G401 (cell line): ENCODE measurements at regions not wholly inside any gene's neighbourhood (a gene's known extent, or its start where the extent isn't known, plus 50 kb on each side); places are given as distances from the start of the nearest gene placed in this dataset.

Experiments used
- DNase-seq: peaks from one replicate; pipeline ENCODE4 v3.0.0-alpha.2; 2015; ENCODE audit warnings: low spot score
- in situ Hi-C: cut with HindIII; loops from 2 replicates; pipeline ENCODE4 v1.10.0; 2016; ENCODE audit warnings: low sequenced_read_pairs, mixed read lengths

GRCh38 chr9:78746010-78746409 lies 449.1 kb downstream of the PSAT1 start:
- in situ Hi-C loops, result no loop called here
- no peak for DNase-seq

GRCh38 chr9:78753039-78753438 lies 456.1 kb downstream of the PSAT1 start:
- in situ Hi-C loops, result no loop called here
- no peak for DNase-seq

DNA sequence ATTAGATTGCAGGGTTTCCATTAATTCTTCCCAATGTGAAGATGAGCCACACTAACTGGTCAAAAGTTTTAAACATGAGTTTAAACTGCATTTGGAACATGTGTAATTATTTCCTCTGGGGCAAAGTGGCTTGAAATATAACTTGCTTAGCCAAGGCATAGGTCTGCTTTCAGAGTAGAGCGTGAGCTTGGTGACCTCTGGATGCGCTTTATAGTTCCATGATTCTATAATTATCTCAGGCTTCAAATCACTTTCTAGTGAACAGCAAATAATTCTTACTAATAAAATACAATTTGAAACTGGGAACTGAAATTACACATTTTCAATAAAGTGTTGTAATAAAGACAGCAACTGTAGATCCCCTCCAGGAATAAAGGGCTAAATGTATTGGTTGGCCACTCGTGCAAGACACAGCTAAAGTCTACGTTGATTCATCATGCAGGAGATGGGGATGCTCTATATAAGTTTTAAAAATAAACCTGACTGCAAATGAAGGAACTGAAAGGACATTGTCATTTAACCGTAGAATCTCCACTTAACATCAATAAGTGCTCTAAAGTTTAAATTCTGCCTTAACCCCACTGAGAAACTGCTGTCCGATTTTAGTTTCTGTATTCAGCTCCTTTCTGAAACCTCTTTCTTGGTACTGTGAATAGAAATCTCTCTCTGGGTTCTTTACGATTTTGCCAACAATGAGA lies 460.0 kb downstream of the PSAT1 start:
- in situ Hi-C loops, result no loop called here
- DNase-seq, result no peak

DNA sequence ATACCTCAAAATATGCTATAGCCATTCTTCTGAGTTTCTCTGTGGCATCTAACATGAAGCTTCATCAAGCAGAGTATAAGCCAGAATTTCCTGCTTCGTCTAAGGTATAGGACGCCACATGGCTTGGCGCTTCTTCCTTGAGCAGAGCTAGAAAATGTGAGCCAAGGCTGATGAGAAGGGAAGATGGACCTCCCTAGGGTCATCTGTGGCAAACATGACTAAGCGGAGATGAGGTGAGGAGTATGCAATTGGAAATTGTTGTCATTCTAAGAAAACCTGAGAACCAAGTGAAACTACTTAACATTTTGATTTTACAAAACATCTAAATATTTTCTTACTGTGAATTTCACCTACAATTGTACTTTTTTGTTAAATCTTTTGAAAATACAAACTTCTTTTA lies 466.5 kb downstream of the PSAT1 start:
- DNase-seq, result no peak
- in situ Hi-C loops, result no loop called here

DNA sequence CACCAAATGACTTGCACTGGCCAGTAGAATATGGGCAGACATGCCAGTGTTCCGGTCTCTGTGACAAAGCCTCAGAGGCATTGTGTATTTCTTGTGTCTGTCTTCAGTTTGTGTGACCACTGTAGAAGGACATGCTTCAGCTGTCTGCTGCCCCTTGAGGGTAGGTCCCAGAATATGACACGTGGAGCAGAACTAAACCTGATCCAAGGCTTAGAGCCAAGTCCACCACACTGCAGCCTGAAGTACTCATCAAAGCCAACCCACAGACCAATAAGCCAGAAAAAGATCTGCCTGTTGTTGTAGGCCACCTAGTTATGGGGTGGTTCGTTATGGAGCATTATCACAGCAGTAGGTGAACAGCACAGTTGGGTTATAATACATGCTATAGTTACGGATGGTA lies 468.9 kb downstream of the PSAT1 start:
- DNase-seq, result no peak
- in situ Hi-C loops, result no loop called here

DNA sequence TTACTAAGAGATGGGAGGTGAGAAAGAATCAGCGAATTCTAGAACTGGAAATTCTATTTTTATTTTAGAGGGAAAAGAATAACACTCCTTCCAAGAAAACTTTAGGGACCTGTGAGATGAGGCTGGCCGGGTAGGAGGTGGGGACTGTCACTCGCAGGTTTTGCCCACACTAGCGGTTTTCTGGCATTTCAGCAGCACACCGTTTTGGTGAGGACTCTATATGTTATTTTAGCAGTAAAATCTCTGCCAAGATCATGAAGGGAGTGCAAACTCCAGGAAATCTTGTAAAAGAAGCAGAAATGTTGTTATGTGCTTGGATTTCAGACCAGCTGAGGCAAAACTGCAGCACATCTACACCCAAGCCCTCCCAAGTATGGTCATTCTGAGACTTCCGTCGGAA lies 470.6 kb downstream of the PSAT1 start:
- in situ Hi-C loops, result no loop called here
- no peak for DNase-seq

DNA sequence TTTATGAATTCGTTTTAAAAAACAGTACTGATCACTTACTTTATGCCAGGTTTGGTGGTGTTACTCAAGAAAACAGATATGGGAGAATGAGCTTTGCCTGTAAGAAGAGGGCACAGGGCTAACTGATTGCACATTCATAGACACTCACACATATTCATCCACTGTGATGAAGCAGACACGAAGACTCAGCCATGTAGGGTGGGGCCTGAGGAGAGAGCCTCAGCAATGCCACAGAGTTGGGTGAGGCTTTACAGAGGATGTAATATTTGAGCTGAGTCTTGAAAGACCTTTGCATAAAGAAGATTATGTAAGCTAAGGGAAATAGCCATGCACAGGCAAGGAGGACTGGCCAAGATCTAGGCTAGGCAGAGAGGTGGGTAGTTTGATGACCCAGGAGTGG lies 472.8 kb downstream of the PSAT1 start:
- in situ Hi-C loops, result no loop called here
- DNase-seq, result no peak

DNA sequence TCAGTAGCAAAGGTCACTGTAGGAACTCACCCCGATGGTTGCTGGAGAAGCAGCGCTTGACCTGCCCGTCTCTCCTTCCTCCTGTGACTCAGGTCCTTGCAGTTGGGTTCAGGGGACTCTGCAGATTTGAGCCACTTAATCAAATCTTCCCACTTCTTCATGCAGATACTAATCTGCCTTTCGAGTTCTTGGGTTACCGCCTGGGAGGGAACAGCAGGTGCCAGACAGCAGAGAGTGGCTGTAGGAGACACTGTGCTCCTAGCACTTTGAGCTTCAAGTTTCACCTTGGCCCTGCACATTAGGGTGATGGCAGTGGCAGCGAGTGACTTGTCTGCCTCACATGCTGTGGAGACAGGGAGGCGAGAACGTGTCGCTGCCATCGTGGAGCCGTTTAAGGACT lies 478.3 kb downstream of the PSAT1 start:
- DNase-seq, result no peak
- in situ Hi-C loops, result no loop called here

- no peak for DNase-seq
- in situ Hi-C loops, result no loop called here
Observed at GRCh38 chr9:78775696-78776295, 478.9 kb downstream of the PSAT1 start.

GRCh38 chr9:78777747-78778146 lies 480.8 kb downstream of the PSAT1 start:
- no peak for DNase-seq
- in situ Hi-C loops, result no loop called here

DNA sequence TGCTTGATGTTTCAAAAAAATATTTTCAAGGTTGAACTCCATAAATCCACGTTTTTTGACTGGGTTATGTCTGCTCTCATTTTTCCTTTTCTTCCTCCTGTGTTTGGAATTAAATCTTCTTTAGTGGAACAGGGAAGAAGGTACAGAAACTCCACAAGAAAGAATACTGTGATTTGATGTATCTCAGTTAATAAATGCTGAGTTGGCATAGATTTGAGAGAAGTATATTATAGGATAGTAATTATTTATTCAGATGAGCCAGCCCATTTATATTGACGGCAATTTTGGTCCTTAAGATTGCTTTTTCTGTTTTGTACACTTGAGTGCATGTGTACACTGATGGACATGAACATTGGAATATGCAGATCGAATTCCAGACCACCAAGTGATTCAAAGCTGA lies 481.4 kb downstream of the PSAT1 start:
- no peak for DNase-seq
- in situ Hi-C loops, result no loop called here

- in situ Hi-C loops, result no loop called here
- DNase-seq, result peak; percentile 34
Observed at GRCh38 chr9:78778861-78779374, 482.0 kb downstream of the PSAT1 start.

DNA sequence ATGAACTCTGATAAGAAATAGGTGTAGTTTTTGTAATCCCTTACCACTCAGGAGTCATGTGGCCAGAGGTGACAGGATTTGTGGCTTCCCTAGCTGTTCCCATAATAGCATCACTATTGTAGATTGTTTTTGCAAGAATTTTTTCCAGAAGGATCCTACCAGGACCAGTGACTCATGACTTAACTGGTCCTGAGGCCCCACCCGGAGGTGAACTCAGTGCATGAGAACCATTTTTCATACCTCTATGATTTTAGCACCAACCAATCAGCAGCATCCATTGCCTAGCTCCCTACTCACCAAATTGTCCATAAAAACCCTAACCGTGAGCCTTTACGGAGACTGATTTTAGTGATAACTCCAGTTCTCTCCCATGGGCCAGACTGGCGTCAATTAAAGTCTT lies 484.8 kb downstream of the PSAT1 start:
- DNase-seq, result no peak
- in situ Hi-C loops, result no loop called here

DNA sequence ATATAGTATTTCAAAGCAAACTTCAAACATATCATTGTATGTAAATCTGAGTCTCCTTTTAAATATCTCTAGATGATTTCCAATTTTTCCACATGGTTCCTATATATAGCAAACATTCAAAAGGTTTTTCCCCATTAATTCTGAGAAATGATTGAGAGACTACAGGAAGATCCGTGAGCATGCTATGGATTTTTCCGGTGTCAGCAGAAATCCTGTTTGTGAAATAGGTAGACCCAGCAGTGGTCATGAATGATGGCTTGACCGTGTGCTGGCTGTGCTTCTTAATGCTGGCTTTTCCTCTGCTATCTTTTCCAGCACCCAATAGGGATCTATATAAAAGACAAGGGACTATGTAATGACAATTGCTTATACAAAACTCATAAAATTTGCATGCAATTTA lies 485.3 kb downstream of the PSAT1 start:
- DNase-seq, result no peak
- in situ Hi-C loops, result no loop called here

DNA sequence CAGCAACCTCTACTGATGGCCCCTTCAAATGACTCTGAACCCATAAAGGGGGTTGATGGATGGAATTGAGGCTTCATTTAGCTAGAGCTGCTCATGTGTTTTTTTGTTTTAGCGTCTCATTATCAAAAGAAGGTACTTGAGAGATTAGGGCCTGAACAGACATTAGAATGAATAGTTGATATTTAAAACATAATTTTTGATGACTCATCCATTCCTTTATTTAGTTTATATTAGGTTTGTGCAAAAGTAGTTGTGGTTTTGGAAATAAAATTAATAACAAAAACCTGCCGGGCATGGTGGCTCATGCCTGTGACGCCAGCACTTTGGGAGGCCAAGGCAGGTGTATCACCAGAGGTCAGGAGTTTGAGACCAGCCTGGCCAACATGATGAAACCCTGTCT lies 485.9 kb downstream of the PSAT1 start:
- in situ Hi-C loops, result no loop called here
- DNase-seq, result no peak

DNA sequence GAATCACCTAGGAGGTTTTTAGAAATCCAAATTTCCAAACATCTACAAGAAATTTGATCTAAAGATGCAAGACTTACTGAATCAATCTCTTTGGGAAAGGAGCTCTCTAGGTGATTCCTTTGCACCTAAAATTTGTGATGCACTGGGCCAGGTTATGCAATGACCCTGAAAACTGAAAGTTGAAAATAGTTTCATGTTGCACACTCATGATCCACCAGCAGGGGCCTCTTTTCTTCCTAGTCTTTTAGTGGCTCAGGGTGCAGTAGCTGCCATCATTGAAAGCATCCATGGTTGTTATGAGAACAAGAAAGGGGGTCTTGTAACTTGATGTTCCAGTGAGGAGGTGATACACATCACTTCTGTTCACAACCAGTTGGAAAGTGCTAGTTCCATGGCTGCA lies 486.8 kb downstream of the PSAT1 start:
- DNase-seq, result no peak
- in situ Hi-C loops, result no loop called here

- no peak for DNase-seq
- in situ Hi-C loops, result no loop called here
Observed at GRCh38 chr9:78786794-78787193, 489.9 kb downstream of the PSAT1 start.

GRCh38 chr9:78788101-78788500 lies 491.2 kb downstream of the PSAT1 start:
- in situ Hi-C loops, result no loop called here
- DNase-seq, result no peak

GRCh38 chr9:78791779-78792178 lies 494.9 kb downstream of the PSAT1 start:
- no peak for DNase-seq
- in situ Hi-C loops, result no loop called here

- DNase-seq, result no peak
- in situ Hi-C loops, result no loop called here
Observed at GRCh38 chr9:78792745-78793144, 495.8 kb downstream of the PSAT1 start.

- in situ Hi-C loops, result no loop called here
- DNase-seq, result no peak
Observed at GRCh38 chr9:78805771-78806170, 508.8 kb downstream of the PSAT1 start.
